GM08714 (cell line): ENCODE measurements at regions not wholly inside any gene's neighbourhood (a gene's known extent, or its start where the extent isn't known, plus 50 kb on each side); places are given as distances from the start of the nearest gene placed in this dataset.

ENCODE experiments used
- H3K4me3 ChIP-seq: fragments of 200-500 bp; sonication (Bioruptor generic); 2 replicates; pipeline ENCODE4 v1.5.1; 2014; ENCODE audit warnings: mild to moderate bottlenecking, low read length, inconsistent platforms
- ZNF274 ChIP-seq: IDR thresholded peaks from 2 replicates; pipeline ENCODE4 v1.6.1; 2012; ENCODE audit warnings: mild to moderate bottlenecking, low read depth, low read length

GRCh38 chr1:181142096-181142958 lies 53.8 kb downstream of the IER5 start:
- H3K4me3 ChIP-seq = no peak overlapping the region
- TF ChIP-seq ZNF274 = no peak

- no peak overlapping the region for H3K4me3 ChIP-seq
- TF ChIP-seq ZNF274 = no peak
Measured at GRCh38 chr1:181143102-181143859, 54.8 kb downstream of the IER5 start.

GRCh38 chr1:181144238-181144637 lies 55.7 kb downstream of the IER5 start:
- no peak for TF ChIP-seq ZNF274
- no peak overlapping the region for H3K4me3 ChIP-seq

GRCh38 chr1:181148636-181149035 lies 60.1 kb downstream of the IER5 start:
- no peak for TF ChIP-seq ZNF274
- H3K4me3 ChIP-seq = no peak overlapping the region

GRCh38 chr1:181149326-181150125 lies 61.0 kb downstream of the IER5 start:
- no peak for TF ChIP-seq ZNF274
- H3K4me3 ChIP-seq = no peak overlapping the region; the same call in 1 of the 2 replicates

GRCh38 chr1:181150273-181150672 lies 61.8 kb downstream of the IER5 start:
- TF ChIP-seq ZNF274 = no peak
- no peak overlapping the region; the same call in 1 of the 2 replicates for H3K4me3 ChIP-seq

GRCh38 chr1:181150842-181151241 lies 62.3 kb downstream of the IER5 start:
- TF ChIP-seq ZNF274 = no peak
- no peak overlapping the region for H3K4me3 ChIP-seq

GRCh38 chr1:181151378-181152326 lies 63.2 kb downstream of the IER5 start:
- no peak overlapping the region for H3K4me3 ChIP-seq
- no peak for TF ChIP-seq ZNF274

GRCh38 chr1:181152892-181153633 lies 64.6 kb downstream of the IER5 start:
- peak overlapping the region; percentile 19; the same call in 1 of the 2 replicates for H3K4me3 ChIP-seq
- no peak for TF ChIP-seq ZNF274

GRCh38 chr1:181153634-181153961 lies 65.1 kb downstream of the IER5 start:
- no peak for TF ChIP-seq ZNF274
- H3K4me3 ChIP-seq = no peak overlapping the region

- TF ChIP-seq ZNF274 = no peak
- H3K4me3 ChIP-seq = no peak overlapping the region
Measured at GRCh38 chr1:181155339-181155738, 66.8 kb downstream of the IER5 start.

- no peak overlapping the region for H3K4me3 ChIP-seq
- TF ChIP-seq ZNF274 = no peak
Measured at GRCh38 chr1:181159451-181160140, 71.1 kb downstream of the IER5 start.
